HG02885 (cell line): ENCODE measurements at regions not wholly inside any gene's neighbourhood (a gene's known extent, or its start where the extent isn't known, plus 50 kb on each side); places are given as distances from the start of the nearest gene placed in this dataset.
"Not testable (repeated sequence)": the region's sequence is repeated elsewhere in the genome, so short reads cannot be mapped to it uniquely, and the experiment has no call there.

Experiments used
- ATAC-seq: cut with Tn5 transposase; IDR thresholded peaks from one replicate; pipeline ENCODE4 v1.9.1; 2021; ENCODE audit warnings: mild to moderate bottlenecking; ENCODE audit not compliant: unreplicated experiment, poor library complexity

DNA sequence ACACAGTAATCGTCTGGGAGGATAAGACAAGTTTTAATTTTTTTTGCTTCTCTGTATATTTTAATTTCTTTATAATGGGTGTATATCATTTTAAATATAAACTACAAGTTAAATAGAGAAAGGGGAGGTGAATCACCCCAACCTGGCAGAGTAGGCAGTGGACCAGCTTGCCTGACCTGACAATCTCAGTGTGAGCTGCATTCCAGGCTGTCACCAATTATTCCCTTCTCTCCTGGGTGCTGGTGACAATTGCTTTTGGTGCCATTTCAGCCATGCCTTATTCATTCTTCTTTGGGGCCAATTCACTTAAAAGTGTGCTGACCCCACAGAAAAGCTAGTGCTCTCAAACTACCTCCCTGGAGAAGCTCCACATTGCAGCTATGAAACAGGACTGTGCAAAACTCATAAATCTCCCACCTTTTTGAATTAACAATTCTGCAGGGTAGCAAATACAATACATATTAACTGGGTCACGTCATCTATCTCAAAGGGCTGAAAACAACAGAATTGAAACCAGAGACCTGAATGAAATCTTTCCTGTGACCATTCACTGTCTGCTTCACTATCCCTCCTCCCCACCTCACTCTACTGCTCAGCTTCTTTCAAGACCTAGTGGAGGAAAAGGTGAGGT, 359.0 kb downstream of the HS3ST1 start:
- ATAC-seq = no peak

DNA sequence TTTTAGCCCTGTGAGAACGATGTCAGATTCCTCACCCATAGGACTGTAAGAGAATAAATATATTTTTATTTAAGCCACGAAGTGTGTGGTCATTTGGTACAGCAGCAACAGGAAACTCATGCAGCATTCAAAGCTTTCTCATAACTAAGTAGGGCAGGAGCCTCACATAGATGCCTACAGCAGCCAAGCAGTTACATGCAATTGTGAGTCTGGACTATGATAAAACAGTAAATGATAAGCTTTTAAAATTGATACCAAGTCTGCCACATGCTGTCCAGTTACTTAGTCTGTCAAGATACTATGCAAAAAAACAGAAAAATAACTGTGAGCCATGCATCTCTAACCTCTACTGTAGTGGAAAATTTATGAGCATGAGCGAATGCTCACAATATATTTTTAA, 359.6 kb downstream of the HS3ST1 start:
- no peak for ATAC-seq

DNA sequence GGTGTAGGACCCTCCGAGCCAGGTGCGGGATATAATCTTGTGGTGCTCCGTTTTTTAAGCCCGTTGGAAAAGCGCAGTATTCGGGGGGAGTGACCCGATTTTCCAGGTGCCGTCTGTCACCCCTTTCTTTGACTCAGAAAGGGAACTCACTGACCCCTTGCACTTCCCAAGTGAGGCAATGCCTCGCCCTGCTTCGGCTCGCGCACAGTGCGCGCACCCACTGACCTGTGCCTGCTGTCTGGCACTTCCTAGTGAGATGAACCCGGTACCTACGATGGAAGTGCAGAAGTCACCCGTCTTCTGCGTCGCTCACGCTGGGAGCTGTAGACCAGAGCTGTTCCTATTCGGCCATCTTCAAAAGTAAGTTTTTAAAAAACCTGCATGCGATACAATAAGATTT, 362.1 kb downstream of the HS3ST1 start:
- ATAC-seq = not testable (repeated sequence)

DNA sequence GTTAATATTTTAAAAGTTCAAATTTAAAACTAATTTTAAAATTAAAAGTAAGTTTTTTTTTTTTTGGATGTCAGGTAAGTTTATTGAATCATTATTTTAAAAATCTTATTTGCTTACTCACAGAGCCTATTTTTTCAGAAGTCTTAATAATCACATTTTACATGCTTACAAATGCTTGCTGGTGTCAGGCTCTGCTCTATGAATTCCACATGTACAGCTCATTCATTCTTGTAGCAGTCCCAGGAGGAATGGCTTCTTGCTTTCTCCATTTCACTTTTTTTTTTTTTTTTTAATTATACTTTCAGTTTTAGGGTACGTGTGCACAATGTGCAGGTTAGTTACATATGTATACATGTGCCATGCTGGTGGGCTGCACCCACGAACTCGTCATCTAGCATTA, 368.1 kb downstream of the HS3ST1 start:
- not testable (repeated sequence) for ATAC-seq

DNA sequence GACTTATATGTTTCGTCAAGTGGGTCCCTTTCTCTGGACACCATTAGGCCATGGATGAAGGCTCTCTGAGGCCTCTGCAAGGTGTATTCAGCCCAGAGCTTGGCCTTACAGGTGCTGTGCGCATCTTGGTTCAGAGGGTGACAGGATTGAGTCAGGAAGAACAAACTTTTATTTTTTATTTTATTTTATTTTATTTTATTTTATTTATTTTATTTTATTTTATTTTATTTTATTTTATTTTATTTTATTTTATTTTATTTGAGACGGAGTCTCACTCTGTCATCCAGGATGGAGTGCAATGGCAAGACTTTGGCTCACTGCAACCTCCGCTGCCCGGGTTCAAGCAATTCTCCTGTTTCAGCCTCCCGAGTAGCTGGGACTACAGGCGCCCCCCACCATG, 370.4 kb upstream of the CLNK start:
- not testable (repeated sequence) for ATAC-seq

DNA sequence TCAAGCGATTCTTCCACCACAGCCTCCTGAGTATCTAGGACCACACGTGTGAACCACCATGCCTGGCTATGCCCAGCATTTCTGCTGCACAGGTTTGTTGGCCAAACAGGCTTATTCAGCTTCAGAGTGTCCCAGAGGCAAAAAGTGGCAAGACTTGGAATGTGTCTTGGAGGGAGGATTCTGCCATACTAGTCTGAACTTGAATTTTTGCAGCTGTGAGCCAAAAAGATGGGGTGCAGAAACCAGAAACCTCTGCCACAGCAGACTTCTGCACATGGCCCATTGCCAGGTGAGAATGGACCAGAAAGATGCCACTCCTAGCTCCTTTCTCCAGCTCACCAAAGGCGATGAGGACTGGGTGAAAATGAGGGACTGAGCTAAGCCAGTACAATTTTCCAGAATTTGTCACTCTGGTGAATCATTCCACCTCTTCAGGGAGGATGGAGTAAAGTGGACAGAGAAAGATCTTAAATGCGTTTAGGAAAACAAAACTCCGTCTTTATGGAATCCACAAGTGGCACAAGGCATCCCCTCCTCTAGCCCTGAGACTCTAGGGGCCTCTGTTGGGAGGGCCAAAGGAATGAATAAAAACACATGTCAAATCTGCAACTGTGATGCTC, 369.1 kb upstream of the CLNK start:
- ATAC-seq = no peak

DNA sequence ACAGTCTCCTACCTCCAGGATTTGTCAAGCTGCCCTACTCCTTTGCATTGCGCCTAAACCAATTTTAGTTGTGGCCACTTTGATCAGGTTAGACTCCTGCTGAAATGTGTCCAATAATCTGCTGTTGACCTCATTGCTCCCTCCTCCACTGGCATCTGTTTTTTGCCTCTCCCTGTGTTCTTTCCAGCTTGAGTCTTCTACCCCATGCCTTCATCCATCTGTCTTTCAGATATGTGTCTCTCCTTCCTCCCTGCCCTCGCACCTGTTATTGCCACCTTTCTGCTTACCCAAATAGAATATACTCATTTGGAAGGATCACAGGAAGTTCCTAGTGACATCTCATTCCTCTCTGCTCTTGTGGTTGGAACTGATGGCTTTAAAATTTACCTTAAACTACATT, 366.6 kb upstream of the CLNK start:
- no peak for ATAC-seq

DNA sequence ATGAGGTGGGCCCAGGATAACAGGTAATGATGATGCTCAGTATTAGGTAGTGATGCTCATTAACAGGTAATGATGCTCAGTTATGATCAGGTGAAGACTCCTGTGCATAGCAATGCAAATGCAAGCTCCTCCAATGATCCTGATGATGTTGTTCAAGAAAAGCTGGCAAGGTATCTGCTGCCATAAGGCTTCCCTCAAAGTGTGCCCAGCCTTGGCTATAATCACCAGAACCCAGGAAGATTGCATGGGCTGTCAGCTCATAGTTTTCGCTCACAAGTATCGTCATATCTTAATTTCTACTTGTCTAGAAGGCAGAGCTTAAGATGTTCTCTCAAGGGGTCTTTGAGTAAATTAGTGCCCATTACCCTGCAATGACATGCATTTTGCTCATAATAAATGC, 366.2 kb upstream of the CLNK start:
- ATAC-seq = no peak

DNA sequence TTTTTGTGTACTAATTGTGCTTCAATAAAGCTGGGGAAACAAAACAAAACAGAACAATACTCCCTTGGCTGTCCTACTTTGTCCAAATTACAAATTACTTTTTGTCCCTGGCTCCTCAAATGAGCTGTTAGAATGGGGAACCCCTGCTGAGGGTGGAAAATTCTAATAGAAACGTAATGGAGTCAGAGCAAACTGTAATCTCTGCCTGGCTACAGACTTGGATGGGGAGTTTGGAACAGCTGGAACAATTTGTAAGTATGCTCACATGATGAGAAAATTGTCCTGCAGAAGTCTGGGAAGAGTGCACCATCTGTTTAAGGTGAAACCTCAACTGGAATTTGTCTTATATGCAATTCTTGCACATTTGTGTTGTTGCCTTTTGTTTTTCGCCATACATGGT, 364.4 kb upstream of the CLNK start:
- no peak for ATAC-seq

DNA sequence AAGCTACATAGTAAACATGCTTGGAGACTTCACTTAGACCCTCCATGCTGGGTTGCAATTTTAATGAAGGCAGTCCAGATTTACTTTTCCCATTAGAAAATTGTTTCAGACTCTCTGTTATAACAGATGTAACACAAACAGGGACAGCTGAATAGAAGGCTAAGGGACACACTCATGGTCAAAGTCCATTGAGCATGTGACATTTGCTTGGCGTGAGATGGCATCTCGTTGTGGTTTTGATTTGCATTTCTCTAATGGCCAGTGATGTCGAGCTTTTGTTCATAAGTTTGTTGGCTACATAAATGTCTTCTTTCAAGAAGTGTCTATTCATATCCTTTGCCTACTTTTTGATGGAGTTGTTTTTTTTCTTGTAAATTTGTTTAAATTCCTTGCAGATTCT, 358.2 kb upstream of the CLNK start:
- no peak for ATAC-seq

DNA sequence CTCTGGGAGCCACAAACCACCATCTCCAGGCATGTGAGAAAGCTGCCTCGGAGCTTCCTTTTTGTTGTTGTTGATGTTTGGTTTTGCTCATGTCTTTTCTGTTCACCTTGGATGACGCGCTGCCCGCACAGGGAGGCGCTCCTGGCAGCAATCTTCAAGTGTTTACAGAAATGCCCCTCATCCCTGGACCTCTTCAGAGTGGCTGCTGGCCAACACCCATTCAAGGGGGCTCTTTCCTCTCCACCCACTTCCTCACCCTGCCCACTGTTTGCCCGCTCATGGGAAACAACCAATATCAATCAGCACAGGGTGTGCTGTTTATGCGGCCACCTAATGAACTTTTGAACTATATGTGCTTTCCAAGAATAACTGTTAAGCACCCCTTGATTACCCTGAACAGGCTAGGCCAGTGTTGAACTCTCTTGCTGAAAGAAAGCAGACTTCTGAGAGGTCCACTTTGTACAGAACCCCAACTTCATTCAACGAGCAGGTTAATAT, 355.1 kb upstream of the CLNK start:
- no peak for ATAC-seq

DNA sequence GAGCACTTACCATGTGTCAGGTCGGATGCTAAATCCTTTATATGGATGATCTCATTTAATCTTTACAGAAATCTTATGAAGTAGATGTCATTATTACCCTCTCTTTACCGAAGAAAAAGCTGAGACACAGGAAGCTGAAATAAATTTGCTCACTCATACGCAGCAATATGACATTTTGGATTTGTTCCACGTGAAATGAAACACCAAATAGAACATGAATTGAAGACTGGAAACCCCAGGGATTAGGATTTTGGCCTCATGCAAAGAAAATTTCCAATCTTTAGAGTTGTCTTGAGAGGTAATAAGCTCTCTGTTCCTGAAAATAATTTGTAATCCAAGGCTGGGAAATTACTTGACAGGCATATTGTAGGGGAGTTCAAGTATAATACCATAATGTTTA, 354.4 kb upstream of the CLNK start:
- no peak for ATAC-seq

DNA sequence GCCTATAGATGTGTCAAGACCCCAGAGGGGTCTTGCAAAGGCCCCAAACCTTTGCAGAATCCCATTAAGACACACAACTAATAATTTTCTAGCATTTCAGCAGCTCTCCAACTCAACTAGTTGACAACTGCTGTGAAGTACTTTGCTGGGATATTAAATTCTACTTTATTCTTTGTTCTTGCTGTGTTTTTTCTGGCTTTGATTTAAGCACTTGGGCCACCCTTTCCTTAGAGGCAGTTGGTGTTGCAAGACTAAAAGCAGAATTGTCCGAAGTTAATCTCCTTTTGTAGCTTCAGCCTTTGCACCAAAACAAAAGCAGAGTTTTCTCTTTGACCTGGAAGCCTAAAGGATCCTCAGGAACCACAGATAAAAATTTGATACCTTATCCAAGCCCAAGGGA, 353.1 kb upstream of the CLNK start:
- no peak for ATAC-seq

DNA sequence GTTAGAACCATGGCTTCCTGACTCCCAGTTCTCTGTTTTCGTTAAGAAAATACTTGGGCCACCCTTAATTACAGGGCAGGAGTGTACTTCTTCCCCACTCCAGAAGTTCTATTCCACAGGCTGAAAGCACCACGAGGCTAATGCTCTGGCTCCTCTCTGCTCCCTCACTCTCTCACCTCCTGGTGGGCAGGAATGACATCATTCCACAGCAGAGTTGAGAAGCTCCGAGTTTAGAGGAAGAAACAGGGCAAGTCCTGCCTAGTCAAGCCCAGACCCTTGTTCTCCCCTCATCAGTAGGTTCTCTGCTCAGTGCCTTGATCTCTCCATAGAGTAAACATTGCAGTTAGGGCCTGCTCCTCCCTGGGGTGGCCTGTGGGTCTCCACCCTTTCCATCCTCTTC, 343.8 kb upstream of the CLNK start:
- no peak for ATAC-seq

DNA sequence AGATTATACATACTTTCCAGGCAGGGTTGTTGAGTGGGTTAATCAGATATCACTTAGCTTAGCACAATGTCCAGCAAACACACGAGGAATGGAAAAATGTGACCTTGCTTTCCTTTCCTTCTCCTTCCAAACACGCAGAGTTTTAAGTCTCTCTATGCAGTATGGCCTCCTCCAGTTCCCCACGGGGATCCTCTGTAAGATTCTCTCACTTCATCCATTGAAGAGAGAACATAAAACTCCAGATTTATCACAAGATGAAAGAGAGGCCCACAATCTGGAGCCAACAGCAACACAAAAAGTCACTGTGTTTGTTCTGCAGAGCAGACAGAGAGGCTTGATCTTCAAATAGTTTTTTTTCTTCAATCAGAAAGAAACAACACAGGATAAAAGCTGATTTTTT, 336.8 kb upstream of the CLNK start:
- no peak for ATAC-seq

DNA sequence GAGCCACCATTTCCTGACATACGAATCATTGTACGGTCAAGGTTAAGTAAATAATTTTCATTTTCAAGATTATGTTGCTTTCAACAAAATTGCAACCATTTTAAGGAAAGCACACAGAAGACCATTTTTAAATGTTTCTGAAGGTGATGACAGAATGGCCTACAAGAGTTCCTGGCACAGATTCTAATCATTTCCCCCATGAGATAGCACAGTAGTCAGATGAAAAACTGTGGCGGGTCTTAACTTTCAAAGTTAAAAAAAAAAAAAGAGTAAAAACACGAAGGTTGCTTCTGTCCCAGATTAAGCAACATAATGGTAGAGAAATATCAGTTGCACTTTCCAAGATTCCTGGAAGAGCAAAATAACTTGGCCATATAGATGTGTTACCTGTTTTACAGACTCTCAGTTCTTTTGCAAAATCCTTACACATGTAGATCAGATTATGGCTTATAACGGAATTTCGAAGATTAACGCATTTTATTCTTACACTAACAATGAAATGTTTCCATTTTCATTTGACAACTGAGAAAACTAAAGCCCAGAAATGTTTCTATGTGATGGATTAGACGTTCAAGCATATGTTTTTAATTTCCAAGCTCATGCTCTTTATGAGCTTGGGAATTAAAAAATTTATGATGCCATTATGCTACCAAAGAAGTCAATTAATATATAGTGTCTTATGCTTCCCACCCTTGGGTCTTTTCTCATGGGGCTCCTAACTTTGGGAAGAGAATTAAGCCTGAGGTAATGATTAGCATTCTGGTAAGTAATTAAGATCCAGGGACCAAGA, 335.1 kb upstream of the CLNK start:
- ATAC-seq = no peak

DNA sequence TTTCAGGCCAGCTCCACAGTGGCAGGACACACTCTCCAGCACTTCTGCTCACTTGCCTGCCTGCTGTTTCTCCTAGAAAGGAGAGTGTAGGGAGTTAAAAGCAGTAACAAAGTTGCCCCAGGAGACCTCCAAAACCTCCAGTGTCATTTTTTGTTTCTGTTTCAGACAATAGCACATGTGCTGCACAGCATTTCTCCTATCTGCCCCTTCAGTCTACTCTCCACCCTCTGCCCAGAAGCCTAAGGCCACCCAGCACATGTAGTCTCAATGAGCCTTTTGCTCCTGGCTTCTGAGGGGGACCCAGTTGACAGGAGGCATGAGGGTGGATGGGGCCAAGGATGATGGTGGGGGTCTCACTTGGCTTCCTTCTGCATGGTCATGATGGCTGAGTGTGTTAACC, 329.6 kb upstream of the CLNK start:
- ATAC-seq = no peak

DNA sequence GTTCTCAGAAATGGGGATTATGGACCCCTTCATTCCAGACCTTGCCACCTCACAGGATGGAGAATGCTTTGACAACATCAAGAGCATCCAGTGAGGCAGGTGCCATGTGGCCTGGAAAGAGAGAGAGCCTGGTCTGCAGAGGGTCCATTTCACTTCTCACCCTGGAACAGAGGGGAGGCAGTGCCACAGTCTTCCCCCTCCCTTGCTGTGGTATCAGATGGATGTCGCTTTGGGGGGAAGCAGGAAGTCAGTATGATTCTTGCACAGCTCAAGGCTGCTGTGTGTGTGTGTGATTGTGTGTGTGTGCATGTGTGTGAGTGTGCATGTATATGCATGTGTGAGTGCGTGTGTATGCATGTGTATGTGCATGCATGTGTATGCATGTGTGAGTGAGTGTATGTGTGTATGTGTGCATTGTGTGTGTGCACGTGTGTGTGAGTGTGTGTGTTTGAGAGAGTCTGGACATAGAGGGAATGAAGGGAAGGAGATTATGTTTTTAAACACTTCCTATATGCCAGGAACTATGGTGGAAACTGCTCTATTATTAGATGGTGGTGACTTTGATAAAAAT, 328.6 kb upstream of the CLNK start:
- ATAC-seq = no peak

DNA sequence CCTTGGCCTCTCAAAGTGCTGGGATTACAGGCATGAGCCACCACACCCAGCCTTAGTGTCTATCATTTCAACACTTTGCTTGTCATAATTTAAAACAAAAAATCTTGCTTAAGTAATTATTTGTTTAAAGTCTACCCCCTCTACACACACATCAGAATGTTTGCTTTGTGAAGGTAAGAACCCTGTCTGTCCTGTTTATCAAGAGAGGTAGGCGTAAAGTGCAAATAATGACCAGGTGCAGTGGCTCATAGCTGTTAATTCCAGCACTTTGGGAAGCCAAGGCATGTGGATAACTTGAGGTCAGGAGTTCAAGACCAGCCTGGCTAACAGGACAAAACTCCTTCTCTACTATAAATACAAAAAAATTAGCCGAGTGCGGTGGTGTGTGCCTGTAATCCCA, 326.7 kb upstream of the CLNK start:
- ATAC-seq = no peak

DNA sequence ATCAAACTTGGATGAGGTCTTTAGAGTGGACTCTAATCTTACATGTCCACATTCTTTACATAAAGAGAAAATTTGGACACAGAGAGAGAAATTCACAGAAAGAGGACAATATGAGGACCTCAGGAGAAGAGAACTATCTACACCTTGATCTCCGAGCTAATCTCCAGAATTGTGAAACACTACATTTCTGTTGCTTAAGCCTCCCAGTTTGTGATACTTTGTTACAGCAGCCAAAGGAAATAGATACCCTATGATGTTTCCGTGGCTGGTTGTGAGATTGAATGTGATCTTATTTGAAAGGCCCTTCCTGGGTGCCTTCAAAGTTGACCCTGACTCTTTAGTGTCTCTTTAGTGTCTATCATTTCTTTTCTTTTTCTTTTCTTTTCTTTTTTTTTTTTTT, 326.1 kb upstream of the CLNK start:
- no peak for ATAC-seq

DNA sequence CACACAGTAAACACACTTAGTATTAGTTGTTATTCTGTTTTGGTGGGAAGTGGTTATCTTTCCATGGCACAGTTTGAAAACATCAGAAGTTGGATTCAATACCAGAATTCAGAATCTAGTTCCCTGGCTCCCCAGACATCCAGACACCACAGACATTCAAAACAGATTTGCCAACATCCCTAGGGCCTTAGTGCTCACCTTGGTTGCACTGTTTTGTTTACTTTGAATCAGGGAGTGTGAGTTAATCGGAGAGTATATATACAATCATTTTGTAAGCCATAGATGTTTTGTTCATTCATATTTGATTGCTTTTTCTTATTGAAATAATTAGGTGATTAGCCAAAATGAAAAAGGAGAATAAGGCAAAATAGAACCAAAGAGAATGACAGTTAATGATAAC, 324.7 kb upstream of the CLNK start:
- no peak for ATAC-seq
